Hippocampal formation (tissue), 2 donors: ENCODE measurements at regions not wholly inside any gene's neighbourhood (a gene's known extent, or its start where the extent isn't known, plus 50 kb on each side); places are given as distances from the start of the nearest gene placed in this dataset.

Experiments
- DNase-seq, 2 donors: peaks; one replicate each; lab custom pipeline; 2025; lab: John Stamatoyannopoulos, UW

GRCh38 chr3:186411994-186412393 is 50.0 kb upstream of the DGKG start:
- no peak for DNase-seq
